ENCODE measurements at regions not wholly inside any gene's neighbourhood (a gene's known extent, or its start where the extent isn't known, plus 50 kb on each side); places are given as distances from the start of the nearest gene placed in this dataset.

DNA sequence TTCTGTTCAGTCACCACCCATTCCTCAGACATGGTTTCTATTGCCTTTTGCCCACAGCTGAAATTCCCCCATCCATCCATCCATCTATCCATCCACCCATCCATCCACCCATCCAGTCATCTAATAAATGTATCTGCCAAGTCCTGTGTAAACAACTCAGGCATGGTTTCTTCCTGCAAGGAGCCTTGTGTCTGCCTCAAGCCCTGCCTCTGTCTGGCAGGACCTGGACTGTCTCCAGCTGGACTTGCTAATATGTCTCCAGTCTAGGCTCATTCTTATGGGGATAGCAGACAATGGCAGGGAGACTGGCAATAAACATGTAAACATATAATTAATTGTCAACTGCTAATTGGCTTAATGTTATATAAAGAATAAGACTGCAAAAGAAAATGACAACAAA is 64.7 kb upstream of the AMPD3 start:
- ChIA-PET CTCF (no interaction called here), POLR2A (ENCODE audit: unreplicated experiment) (no interaction called here)
- no peak overlapping the region for H3K27ac ChIP-seq (ENCODE audit: insufficient read depth, low read length)
- H4K8ac ChIP-seq (ENCODE audit: low read depth in 2 of 2, low read length in 2 of 2), result no peak overlapping the region
- in situ Hi-C loops (cut with MboI; ENCODE audit: low sequenced_read_pairs), result no loop called here
- H2AK5ac ChIP-seq (ENCODE audit: low read depth, low read length), result peak overlapping the region; percentile 20; the same call in 1 of the 2 replicates
- H3K56ac ChIP-seq (ENCODE audit: extremely low read depth, insufficient read depth, low read length), result no peak overlapping the region
- TF ChIP-seq CEBPB (IDR thresholded peaks at IDR 0.05; ENCODE audit: low read depth, low read length) (no peak), CTCF (conservative IDR thresholded peaks at IDR 0.05; ENCODE audit: low read depth, low read length) (no peak), RAD21 (IDR thresholded peaks at IDR 0.05; ENCODE audit: low read length) (no peak), CHD1 (IDR thresholded peaks at IDR 0.05; ENCODE audit: low read depth, low read length) (no peak), RFX5 (IDR thresholded peaks at IDR 0.05; ENCODE audit: low read depth, low read length) (no peak), POLR2A (IDR thresholded peaks at IDR 0.05; ENCODE audit: low read depth, low read length) (no peak), NFE2L2 (IDR thresholded peaks at IDR 0.05; ENCODE audit: low read depth, low read length) (no peak), RCOR1 (IDR thresholded peaks at IDR 0.05; ENCODE audit: insufficient replicate concordance, low read length) (no peak), MXI1 (IDR thresholded peaks at IDR 0.05; ENCODE audit: borderline replicate concordance, low read depth, low read length) (no peak), MAFK (IDR thresholded peaks at IDR 0.05; ENCODE audit: low read depth, low read length) (no peak)
- H3K4me2 ChIP-seq (ENCODE audit: low read depth, low read length), result no peak overlapping the region
- H2BK20ac ChIP-seq (ENCODE audit: low read depth, low read length), result no peak overlapping the region
- no peak overlapping the region; the same call in 1 of the 2 replicates for H3K18ac ChIP-seq (ENCODE audit: low read depth, low read length)
- dilution Hi-C loops (cut with HindIII; ENCODE audit: low sequenced_read_pairs, unreplicated experiment), result no loop called here
- peaks cover 41% of the 10 kb centered on the region for H3K9me1 ChIP-seq (ENCODE audit: insufficient read depth, low read length)
- no peak overlapping the region for H3K23ac ChIP-seq (ENCODE audit: low read depth, low read length)
- no TSS peak for BruUV-seq (replicated peaks)
- H3K14ac ChIP-seq (replicated peaks; ENCODE audit: low read depth, low read length), result no peak overlapping the region
- H4K5ac ChIP-seq (ENCODE audit: low read depth, low read length), result no peak overlapping the region
- ATAC-seq (ENCODE audit: low read depth), result no peak
- peaks cover 51% of the 10 kb centered on the region for H3K4me1 ChIP-seq (ENCODE audit: control insufficient read depth, insufficient read depth, low read length)
- no peaks in the 10 kb centered on the region for H3K36me3 ChIP-seq (ENCODE audit: control insufficient read depth, insufficient read depth, low read length)
- no peaks in the 10 kb centered on the region for H3K9me3 ChIP-seq (ENCODE audit: control insufficient read depth, insufficient read depth, low read length)
- H2BK120ac ChIP-seq (ENCODE audit: low read depth, low read length), result peak overlapping the region; percentile 1; the same call in 1 of the 2 replicates
- no peaks in the 10 kb centered on the region for H4K20me1 ChIP-seq (ENCODE audit: insufficient read depth, low read length)
- H3K9ac ChIP-seq (ENCODE audit: low read depth, low read length), result no peak overlapping the region
- DNase-seq, result no peak
- no peak overlapping the region for H3K4ac ChIP-seq (ENCODE audit: low read depth, low read length)
- H2BK15ac ChIP-seq (ENCODE audit: low read depth, low read length), result peak overlapping the region; percentile 2; the same call in 1 of the 3 replicates
- no peak overlapping the region for H3K4me3 ChIP-seq (ENCODE audit: insufficient read depth, low read depth, low read length)
- no peak overlapping the region for H2BK5ac ChIP-seq (ENCODE audit: low read depth, low read length, poor library complexity, severe bottlenecking)
- H2AFZ ChIP-seq (replicated peaks; ENCODE audit: low read length, poor library complexity), result no peak overlapping the region
- intact Hi-C loops (cut with micrococcal nuclease), result no loop called here
- no peak overlapping the region for H4K91ac ChIP-seq (ENCODE audit: insufficient read depth, low read depth, low read length)
- H2AK9ac ChIP-seq (replicated peaks; ENCODE audit: low read depth, low read length, poor library complexity), result no peak overlapping the region
- H3K79me1 ChIP-seq (ENCODE audit: low read depth in 1 of 2, low read length in 2 of 2), result 0 out of 4 replicates have a peak, but pooled peaks cover 0 to 5% of the 10 kb centered on the region in 2 experiments
- no peaks in the 10 kb centered on the region for H3K27me3 ChIP-seq (ENCODE audit: control insufficient read depth, insufficient read depth, low read length)

All from IMR-90 (cell line).